ENCODE measurements at regions not wholly inside any gene's neighbourhood (a gene's known extent, or its start where the extent isn't known, plus 50 kb on each side); places are given as distances from the start of the nearest gene placed in this dataset.

DNA sequence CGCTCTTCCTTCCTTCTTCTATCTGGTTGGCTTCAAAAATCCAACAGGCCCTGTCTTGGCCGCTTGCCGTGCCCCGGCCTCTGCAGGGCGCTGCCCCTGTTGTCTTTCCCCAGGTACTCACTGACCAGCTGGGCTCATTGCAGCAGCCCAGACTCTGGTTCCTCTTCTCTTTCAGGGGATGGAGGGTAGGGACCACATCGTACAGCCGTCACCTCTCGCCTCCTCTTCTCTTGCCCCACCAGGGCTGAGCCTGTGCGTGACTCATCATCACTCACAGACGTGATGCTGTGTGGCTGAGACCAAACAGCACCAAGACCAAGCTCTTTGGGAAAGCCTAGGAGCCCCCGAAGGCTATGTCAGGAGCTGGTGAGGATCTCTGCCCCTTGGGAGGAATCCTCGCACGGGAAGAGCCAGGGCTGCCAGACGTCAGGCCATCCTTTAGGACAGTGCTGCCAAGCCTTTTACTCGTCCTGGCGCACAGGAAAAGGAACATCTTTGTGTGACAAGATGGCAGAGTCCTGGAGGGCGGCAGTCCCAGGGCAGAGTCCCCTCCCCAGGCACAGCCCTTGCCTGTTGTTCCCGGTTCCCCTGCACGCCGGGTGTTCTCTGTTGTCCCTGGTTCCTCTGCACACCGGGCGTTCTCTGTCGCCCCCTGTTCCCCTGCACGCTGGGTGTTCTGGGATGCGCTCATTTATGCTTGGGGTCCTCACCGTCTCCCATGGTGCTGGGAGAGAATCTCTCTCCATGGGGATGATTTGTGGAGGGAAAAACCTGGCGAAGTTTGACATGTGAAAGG is 188.5 kb upstream of the SHH start:
- TF ChIP-seq CTCF (IDR thresholded peaks at IDR 0.05) (no peak), EP300 (IDR thresholded peaks at IDR 0.05) (no peak)

Data from suprapubic skin (tissue), 3 donors.